CD4-positive, alpha-beta T cell (primary cell): ENCODE measurements at regions not wholly inside any gene's neighbourhood (a gene's known extent, or its start where the extent isn't known, plus 50 kb on each side); places are given as distances from the start of the nearest gene placed in this dataset.

ENCODE experiments used
- ATAC-seq: fragments of 200-7000 bp; cut with Tn5 transposase; one replicate; pipeline ENCODE4 v1.10.0; 2022; ENCODE audit warnings: mild to moderate bottlenecking; ENCODE audit not compliant: poor library complexity
- CTCF ChIA-PET: fragments of 350-600 bp; sonication (Branson Sonifier 250); formaldehyde crosslinking; loops from one replicate; lab custom pipeline; 2021; ENCODE audit warnings: antibody characterized with exemption, inconsistent platforms; lab: Charles Lee
- POLR2A ChIA-PET: fragments of 350-600 bp; sonication (Branson Sonifier 250); formaldehyde crosslinking; loops from one replicate; lab custom pipeline; 2021; ENCODE audit warnings: antibody characterized with exemption, inconsistent platforms; lab: Charles Lee
- DNase-seq, 14 experiments: peaks; one replicate each; pipeline ENCODE4 v3.0.0-alpha.2; 2013 to 2020; ENCODE audit warnings: mixed read lengths in 2 of 14
- H3K27ac ChIP-seq, 2 donors: one replicate each; pipeline versions ENCODE4 v1.5.1 to v1.7.0; 2013; ENCODE audit warnings: low read length in 2 of 2, low read depth in 1 of 2, mild to moderate bottlenecking in 1 of 2
- H3K27me3 ChIP-seq, 2 experiments: 1 replicate in 1 of 2; 2 replicates in 1 of 2; pipeline versions ENCODE4 v1.6.1 to v1.7.0; 2013; ENCODE audit warnings: low read length in 2 of 2, control low read depth in 1 of 2, mild to moderate bottlenecking in 1 of 2, moderate library complexity in 1 of 2; ENCODE audit not compliant: insufficient read depth in 2 of 2, control insufficient read depth in 1 of 2
- H3K36me3 ChIP-seq: one replicate; pipeline ENCODE4 v1.6.1; 2013; ENCODE audit warnings: low read length, control low read depth; ENCODE audit not compliant: insufficient read depth
- H3K4me1 ChIP-seq: one replicate; pipeline ENCODE4 v1.6.1; 2013; ENCODE audit warnings: low read length, control low read depth; ENCODE audit not compliant: insufficient read depth
- H3K4me3 ChIP-seq: one replicate; pipeline ENCODE4 v1.5.1; 2013; ENCODE audit warnings: mild to moderate bottlenecking, low read length, moderate library complexity
- H3K9me3 ChIP-seq, 2 experiments: 1 replicate in 1 of 2; 2 replicates in 1 of 2; pipeline versions ENCODE4 v1.6.1 to v1.7.0; 2013; ENCODE audit warnings: low read length in 2 of 2, mild to moderate bottlenecking in 2 of 2, control low read depth in 1 of 2, moderate library complexity in 1 of 2; ENCODE audit not compliant: control insufficient read depth in 1 of 2, insufficient read depth in 1 of 2
- H3K27ac Mint-ChIP-seq: one replicate; pipeline ENCODE4 v1.8.0; 2020; ENCODE audit warnings: mixed read lengths
- H3K27me3 Mint-ChIP-seq: one replicate; pipeline ENCODE4 v1.8.0; 2021; ENCODE audit warnings: mixed read lengths
- H3K36me3 Mint-ChIP-seq: one replicate; pipeline ENCODE4 v1.8.0; 2021; ENCODE audit warnings: low read depth, mixed read lengths
- H3K4me1 Mint-ChIP-seq: one replicate; pipeline ENCODE4 v1.8.0; 2021; ENCODE audit warnings: low read depth, mixed read lengths
- H3K4me3 Mint-ChIP-seq: one replicate; pipeline ENCODE4 v1.8.0; 2020; ENCODE audit warnings: mild to moderate bottlenecking, mixed read lengths
- H3K9me3 Mint-ChIP-seq: one replicate; pipeline ENCODE4 v1.8.0; 2020; ENCODE audit warnings: mixed read lengths
- CTCF ChIP-seq: fragments of 200-600 bp; IDR thresholded peaks from one replicate; pipeline ENCODE4 v1.8.0; 2022; ENCODE audit warnings: antibody characterized with exemption, mild to moderate bottlenecking
- intact Hi-C, 2 experiments: fragments of 100-400 bp; cut with DNase I in 1 of 2; cut with micrococcal nuclease in 1 of 2; formaldehyde crosslinking; loops; one replicate each; pipeline versions ENCODE4 v1.15.1 to v1.9.0; 2023 to 2025; cut with DNase I, micrococcal nuclease

GRCh38 chr16:10242097-10242496 is 59.9 kb upstream of the GRIN2A start:
- CTCF ChIA-PET = no interaction called here
- ATAC-seq = no peak

DNA sequence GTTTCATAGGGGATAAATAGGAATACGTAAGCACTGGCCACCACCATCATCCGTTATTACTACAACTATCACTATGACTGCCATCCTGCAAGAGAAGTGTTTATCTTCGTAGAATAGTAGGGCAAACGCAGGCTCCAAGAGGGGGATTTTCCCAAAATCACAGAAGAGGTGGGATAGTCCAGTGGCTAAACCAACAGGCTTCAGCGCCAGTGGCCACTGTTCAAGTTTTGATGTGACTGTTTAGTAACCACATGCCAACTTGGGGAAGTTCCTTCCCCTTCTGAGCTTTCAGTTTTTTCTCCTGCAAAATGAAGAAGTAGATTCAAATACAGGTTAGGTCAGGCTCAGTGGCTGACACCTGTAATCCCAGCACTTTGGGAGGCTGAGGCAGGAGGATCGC is 60.7 kb upstream of the GRIN2A start:
- ATAC-seq (no peak), DNase-seq (peak in 1 of 14 experiments; percentile 4)
- H3K36me3 Mint-ChIP-seq = no peaks in the 10 kb centered on the region
- Histone ChIP-seq H3K4me1 (no peaks in the 10 kb centered on the region), H3K27me3 (no peaks in the 10 kb centered on the region), H3K4me3 (no peak overlapping the region), H3K27ac (no peak overlapping the region), H3K36me3 (no peaks in the 10 kb centered on the region), H3K9me3 (no peaks in the 10 kb centered on the region)
- peaks cover 13% of the 10 kb centered on the region for H3K27me3 Mint-ChIP-seq
- POLR2A ChIA-PET = no interaction called here
- H3K4me3 Mint-ChIP-seq = no peak overlapping the region
- CTCF ChIA-PET = no interaction called here
- H3K9me3 Mint-ChIP-seq = no peaks in the 10 kb centered on the region
- intact Hi-C loops = no loop called here
- H3K4me1 Mint-ChIP-seq = no peaks in the 10 kb centered on the region
- no peak for TF ChIP-seq CTCF
- H3K27ac Mint-ChIP-seq = no peak overlapping the region

More at GRCh38 chr16:10242097-10242496, 59.9 kb upstream of the GRIN2A start:
- Mint-ChIP-seq H3K4me1 (no peaks in the 10 kb centered on the region), H3K27me3 (peaks cover 13% of the 10 kb centered on the region), H3K27ac (no peak overlapping the region), H3K9me3 (no peaks in the 10 kb centered on the region), H3K4me3 (no peak overlapping the region), H3K36me3 (no peaks in the 10 kb centered on the region)
- H3K27ac ChIP-seq = no peak overlapping the region
- H3K9me3 ChIP-seq = no peaks in the 10 kb centered on the region
- no peak overlapping the region for H3K4me3 ChIP-seq
- H3K27me3 ChIP-seq = no peaks in the 10 kb centered on the region
- H3K4me1 ChIP-seq = no peaks in the 10 kb centered on the region
- no peak for TF ChIP-seq CTCF
- DNase-seq = no peak
- intact Hi-C loops = no loop called here
- H3K36me3 ChIP-seq = no peaks in the 10 kb centered on the region
- POLR2A ChIA-PET = no interaction called here

DNA sequence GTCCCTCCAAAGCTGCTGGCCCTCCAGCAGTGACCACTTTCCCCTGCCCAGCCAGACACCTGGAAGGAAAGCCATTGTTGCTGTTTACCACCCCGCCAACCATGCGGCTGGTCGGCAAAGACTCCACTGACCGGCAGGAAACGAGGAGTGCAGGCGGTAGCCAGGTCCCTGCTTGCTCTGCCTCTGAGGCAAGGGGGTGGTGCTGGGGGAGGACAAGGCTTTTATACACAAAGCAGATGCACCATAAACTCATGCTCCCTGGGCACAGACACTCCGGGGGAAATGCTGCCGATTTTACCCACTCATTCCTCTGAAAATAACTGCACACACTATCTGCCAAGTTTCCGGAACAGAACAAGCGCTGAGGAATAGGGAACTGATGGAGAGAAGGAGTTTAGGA is 62.8 kb upstream of the GRIN2A start:
- Histone ChIP-seq H3K27ac (no peak overlapping the region), H3K36me3 (no peaks in the 10 kb centered on the region), H3K4me1 (no peaks in the 10 kb centered on the region), H3K4me3 (no peak overlapping the region), H3K27me3 (no peaks in the 10 kb centered on the region), H3K9me3 (no peaks in the 10 kb centered on the region)
- Mint-ChIP-seq H3K27ac (no peak overlapping the region), H3K27me3 (no peaks in the 10 kb centered on the region), H3K4me3 (no peak overlapping the region), H3K4me1 (no peaks in the 10 kb centered on the region), H3K9me3 (no peaks in the 10 kb centered on the region), H3K36me3 (no peaks in the 10 kb centered on the region)
- CTCF ChIA-PET = no interaction called here
- POLR2A ChIA-PET = no interaction called here
- ATAC-seq (no peak), DNase-seq (no peak)
- intact Hi-C loops = no loop called here
- TF ChIP-seq CTCF = no peak
